HG02884 (cell line): ENCODE measurements at regions not wholly inside any gene's neighbourhood (a gene's known extent, or its start where the extent isn't known, plus 50 kb on each side); places are given as distances from the start of the nearest gene placed in this dataset.
"Not testable (repeated sequence)": the region's sequence is repeated elsewhere in the genome, so short reads cannot be mapped to it uniquely, and the experiment has no call there.

Source experiments
- ATAC-seq: cut with Tn5 transposase; IDR thresholded peaks from one replicate; pipeline ENCODE4 v1.9.1; 2021; ENCODE audit warnings: mild to moderate bottlenecking, moderate library complexity; ENCODE audit not compliant: unreplicated experiment

DNA sequence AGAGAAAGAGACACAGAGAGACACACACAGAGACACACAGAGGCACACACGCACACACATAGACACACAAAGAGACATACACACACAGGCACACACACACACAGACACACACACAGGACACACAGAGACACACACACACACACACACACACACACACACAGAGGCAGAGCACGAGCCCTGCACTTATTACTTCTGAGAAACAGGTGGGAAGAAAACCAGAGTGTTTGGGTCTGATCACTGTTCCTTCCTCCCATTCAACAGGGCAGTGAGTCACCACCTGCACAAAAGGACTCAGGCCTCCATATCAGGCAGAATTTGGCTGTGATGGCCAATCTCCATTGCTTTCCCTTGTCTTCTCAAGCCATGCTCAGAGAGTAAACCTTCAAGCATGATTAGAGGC is 285.0 kb downstream of the ANAPC1 start:
- not testable (repeated sequence) for ATAC-seq

DNA sequence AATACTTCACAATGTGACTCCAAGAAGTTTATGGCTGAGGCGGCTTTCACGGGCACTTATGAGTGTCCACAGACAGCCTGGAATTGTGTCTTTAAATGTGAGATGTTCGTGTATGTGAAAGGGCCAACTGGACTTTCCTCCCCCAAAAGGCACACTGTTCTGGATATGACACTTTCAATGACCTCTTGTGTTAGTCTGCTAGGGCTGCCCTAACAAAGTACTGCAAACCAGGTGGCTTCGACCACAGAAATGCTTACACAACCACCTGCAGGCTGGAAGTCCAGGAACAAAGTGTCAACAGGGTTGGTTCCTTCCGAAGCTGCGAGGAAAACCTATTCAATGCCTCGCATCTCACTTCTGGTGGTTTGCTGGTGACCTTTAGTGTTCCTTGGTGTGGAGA is 281.7 kb downstream of the ANAPC1 start:
- ATAC-seq: not testable (repeated sequence)

DNA sequence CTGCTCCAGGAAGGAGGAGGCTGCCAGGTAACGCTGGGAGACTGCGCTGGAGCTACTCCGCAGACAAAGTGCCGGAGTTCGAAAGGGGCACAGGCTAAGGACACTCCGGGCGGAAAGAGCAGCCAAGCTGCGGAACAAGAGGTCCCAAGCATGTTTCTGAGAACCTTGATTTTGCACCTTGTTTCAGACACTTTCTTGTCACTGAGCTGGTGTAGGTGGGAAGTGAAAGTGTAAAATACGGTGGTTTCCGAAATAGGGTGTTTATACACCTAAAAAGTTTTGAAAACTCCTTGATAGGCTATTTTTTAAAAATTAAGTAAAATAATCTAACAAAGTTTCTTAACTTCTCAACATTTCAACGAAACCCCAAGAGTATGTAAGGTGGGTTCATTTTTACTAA is 278.2 kb downstream of the ANAPC1 start:
- ATAC-seq: not testable (repeated sequence)

DNA sequence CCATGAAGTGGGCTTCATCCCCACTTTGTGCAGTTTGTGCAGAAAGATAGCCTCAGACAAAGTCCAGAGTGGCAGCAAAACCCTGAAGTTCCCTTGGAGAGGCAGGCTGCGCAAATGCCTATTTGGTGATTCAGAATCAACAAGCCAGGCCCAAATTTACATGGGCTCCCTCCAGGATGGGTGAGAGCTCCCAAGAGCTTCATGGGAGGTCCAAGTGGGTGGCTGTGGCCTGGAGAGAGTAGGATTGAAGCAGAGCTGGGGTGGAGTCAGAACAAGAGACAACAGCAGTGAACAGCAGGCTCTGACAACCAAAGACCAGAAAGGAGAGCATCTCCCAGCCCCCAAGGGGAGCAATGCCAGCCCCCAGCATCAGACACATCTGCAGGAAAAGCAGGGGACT is 277.4 kb downstream of the ANAPC1 start:
- not testable (repeated sequence) for ATAC-seq

DNA sequence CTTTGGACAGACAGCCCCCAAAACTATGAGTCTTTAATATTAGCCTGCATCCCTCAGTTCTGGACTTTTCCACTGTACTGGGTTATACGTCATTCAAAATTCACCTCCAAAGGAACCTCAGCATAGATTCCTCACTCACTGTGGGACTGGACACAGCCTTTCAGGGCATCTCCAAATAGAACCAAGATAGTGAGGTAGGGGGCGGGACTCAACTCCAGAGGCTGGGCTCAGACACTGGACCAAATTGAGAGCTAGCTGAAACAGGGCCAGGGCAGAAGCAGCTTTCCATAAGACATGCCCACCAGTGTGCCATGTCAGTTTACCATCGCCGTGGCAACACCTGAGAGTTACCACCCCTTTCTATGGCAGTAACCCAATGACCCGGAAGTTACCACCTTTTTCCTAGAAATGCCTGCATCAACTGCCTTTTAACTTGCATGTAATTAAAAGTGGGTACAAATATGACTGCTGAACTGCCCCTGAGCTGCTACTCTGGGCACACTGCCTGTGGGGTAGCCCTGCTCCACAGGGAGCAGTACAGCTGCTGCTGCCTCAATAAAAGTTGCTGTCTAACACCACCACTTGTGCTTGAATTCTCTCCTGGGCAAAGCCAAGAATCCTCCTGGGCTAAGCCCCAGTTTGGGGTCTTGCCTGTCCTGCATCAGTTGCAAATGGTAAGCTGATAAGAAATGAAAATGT is 274.7 kb downstream of the ANAPC1 start:
- ATAC-seq: not testable (repeated sequence)

DNA sequence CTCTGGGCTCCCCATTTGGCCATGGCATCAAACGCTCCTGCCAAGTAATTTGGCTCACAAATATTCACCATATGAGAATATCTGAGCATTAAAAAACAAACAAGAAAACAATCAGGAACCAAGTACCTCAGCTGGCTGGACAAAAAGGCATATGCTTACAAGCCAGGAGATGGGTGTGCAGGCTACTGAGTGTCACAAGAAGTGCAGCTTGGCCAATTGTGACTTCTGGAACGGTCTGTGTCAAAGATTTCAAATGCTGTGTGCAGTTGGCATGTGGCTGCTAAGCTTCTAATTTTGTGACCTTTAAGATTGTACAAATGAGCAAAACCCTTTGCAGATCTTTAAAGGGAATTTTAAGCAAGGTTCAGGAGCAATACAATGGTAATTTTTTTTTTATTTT is 274.0 kb downstream of the ANAPC1 start:
- not testable (repeated sequence) for ATAC-seq

DNA sequence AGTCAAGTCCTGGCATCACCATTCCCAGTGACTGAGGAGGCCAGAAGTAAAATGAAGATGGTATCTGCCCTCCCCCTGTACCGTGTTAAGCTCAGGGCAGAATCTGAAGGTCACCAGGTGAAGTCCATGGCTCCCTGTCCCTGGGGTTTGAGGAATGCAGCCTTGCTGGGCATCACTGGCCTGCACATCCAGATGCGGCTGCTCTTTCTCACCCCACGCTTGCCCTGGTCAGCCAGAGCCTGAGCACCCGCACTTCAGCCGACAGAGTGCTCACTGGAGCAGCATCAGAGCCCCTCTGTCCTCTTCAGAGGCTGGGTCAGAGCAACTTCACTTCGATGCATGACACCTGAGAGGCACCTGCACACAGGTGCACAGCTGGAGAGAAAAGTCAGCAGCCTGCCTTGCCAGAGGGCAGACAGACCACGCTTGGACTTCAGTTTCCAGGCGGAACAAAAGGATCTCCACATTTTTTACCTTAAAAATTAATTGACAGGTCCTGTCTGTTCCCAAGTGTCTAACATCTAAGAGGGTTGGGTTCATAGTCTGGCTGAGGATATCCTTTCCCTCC is 267.3 kb downstream of the ANAPC1 start:
- ATAC-seq: no peak

DNA sequence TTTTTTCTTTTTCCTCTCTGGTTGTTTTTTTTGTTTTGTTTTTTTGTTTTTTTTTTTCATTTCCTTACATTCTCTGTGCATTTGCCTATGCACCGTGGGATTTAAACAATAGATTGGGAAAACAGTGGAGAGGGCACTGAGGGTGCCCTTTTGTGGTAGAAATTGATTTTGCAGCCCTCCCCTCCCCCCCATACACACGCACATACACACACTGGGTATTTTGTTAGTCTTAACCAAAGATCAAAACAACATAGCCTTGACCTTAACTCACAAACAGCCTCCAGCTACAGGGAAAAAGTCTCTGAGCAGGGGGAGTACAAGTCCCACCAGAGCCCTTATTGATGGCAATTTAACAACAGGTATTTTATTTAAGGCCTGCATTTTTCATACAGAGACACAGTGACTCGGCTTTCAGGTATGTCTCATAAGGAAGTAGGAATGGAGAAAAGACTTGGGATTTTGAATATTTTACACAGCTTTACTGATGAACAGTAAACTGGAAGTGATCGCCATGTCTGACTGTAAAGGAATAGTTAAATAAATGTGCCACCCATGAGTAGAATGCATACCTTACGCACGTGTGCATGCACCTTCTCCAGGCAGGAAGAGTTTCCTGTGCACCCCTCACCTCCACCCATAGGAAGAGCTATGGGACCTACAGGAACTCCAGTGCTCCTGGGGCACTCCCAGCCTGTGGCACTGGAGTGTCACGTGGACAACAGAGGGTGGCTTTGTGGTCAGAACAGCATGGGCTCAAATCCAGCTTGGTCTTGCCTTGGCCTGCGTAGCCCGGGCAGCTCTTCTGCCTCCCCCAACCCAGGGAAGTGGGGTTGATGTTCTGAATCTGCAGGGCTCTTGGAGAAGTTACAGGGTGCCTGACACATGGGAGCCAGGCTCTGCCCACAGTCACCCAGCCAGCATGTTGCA is 266.4 kb downstream of the ANAPC1 start:
- ATAC-seq: no peak

DNA sequence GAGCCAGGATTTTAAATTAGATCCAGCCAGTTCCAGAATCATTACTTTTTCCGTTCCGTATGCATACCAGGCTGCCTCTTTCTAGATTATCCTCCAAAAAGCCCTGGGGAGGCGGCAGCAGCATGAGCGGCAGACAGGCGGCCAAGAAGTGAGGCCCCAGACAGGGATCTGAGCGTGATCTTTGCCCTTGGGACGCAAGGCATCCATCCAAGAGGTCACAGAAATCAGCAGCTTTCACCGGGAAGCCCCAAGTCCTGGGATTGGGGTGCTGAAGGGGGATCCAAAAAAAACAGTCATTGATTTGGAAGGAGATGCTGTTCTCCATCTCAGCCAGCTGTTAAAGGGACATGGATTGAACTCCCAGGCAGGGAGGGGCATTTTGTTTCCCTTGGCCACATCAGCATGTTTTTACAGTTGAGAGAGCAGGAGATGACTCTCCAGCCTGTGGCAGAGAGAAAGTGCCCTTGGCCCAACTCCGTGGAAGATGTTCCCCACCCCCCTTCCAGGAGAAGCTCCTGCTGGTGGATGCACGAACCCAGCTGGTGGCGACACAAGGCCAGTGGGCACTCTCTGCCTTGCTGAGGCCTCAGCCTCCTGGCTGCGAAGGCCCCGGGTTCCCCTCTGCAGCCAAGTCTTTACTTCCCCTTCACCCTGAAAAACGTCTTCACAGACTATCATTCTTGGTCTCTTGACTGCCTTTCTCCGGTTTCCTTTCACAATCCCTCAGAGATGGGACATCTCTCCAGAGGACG is 265.6 kb downstream of the ANAPC1 start:
- ATAC-seq: no peak

DNA sequence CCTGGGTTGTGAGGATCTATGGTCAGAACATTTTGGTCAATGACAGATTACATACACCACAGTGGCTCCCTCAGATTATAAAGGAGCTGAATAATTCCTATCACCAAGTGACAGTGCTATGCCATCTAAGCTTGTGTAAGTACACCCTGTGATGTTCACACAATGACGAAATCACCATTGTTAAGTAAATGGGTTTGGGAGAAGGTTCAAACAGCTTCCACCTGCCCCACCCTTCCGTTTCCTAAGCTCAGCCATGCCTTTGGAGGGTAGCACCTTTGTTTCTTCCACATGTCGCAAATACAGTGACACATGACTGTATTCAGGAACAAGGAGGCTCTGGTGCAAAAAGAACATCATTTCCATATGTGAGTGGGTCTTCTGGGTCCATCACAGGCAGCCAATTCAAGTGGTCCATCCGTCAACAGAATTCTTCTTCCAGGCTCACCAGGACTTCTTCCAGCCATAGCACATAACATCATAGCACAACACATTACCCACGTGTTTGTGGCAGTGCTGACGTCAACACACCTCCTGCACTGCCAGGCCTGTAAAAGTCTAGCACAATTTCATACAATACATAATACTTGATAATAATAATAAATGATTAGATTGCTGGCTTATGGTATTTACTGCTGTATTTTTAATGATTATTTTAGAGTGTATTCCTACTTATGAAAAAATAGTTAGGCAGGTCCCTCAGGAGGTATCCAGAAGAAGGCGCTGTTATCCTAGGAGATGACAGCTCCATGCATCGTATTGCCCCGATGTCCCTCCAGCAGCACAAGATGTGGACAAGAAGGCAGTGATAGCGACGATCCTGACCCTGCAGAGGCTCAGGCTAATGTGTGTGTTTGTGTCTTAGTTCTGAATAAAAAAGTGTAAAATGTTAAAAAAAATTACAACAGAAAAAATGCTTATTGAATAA is 264.8 kb downstream of the ANAPC1 start:
- no peak for ATAC-seq

DNA sequence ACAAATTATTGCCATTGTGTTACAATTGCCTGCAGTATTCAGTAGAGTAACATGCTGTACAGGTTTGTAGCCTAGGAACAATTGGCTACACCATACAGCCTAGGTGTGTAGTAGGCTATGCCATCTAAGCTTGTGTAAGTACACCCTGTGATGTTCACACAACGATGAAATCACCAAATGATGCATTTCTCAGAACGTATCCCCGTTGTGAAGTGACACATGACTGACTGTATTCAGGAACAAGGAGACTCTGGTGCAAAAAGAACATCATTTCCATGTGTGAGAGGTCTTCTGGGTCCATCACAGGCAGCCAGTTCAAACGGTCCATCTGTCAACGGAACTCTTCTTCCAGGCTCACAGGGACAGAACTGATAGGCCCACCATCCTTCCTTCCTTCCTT is 263.7 kb downstream of the ANAPC1 start:
- ATAC-seq: no peak

DNA sequence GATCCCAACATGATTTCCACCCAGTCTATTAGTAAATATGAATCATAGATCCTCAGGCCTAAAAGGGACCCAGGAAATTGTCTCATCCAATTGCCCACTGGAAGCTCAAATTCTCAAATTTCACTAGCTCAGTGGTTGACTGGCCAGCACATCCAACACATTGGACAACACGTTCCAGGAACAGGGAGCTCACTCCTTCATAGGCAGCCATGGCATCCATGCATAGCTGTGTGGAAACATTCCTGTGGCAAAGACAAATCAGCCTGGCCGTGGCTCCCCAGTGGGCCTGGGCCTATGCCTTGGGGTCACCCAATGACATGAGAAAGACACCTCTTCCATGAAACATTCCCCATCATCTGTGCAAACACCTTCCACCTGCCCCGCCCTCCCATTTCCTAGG is 261.1 kb downstream of the ANAPC1 start:
- no peak for ATAC-seq

DNA sequence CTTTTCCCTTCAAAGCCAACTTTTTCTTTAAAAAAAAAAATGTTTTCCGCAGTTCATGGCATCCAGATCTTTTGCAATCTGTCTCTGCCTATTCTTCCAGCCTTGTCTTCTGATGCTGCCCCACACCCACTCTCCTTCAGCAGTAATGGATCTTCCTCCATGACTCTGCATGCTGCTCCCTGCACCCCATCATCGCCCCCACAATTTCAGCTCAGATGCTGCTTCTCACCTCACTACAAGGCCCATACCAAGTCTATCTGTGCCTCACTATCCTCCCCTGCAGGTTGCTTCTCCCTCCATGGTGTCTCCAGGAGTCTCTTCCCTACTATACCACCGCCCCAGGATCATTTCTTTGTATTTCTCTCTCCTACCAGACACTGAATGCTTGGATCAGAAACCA is 260.6 kb downstream of the ANAPC1 start:
- ATAC-seq: no peak

DNA sequence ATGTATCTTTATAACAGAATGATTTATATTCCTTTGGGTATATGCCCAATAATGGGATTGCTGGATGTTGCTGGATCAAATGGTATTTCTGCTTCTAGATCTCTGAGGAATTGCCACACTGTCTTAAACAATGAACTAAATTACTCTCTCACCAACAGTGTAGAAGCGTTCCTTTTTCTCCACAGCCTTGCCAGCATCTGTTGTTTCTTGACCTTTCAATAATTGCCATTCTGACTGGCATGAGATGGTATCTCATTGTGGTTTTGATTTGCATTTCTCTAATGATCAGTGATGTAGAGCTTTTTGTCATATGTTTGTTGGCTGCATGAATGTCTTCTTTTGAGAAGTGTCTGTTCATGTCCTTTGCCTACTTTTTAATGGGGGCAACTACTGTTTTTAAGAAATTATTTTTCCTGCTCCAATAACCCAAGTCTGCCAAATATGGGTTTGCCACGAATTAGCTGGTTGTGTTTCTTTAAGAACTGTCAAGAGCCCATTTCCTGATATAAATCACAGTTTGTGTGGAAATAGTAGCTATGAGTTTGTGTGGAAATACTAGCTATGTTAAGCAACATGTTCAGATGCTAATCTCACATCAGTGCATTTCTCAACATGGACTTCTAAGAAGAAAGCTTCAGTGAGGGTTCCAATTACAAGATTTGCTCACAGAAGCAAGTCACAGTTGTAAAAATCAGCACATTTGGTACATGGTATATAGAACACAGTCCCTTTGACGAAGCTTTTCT is 259.4 kb downstream of the ANAPC1 start:
- ATAC-seq: no peak

DNA sequence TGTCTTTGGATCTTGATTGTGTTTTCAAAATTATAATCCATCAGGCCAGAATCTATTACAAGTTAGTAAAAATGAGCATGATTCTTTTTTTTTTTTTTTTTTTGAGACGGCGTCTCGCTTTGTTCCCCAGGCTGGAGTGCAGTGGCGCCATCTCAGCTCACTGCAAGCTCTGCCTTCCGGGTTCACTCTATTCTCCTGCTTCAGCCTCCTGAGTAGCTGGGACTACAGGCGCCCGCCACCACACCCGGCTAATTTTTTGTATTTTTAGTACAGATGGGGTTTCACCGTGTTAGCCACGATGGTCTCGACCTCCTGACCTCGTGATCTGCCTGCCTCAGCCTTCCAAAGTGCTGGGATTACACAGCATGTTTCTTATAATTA is 258.8 kb downstream of the ANAPC1 start:
- not testable (repeated sequence) for ATAC-seq

DNA sequence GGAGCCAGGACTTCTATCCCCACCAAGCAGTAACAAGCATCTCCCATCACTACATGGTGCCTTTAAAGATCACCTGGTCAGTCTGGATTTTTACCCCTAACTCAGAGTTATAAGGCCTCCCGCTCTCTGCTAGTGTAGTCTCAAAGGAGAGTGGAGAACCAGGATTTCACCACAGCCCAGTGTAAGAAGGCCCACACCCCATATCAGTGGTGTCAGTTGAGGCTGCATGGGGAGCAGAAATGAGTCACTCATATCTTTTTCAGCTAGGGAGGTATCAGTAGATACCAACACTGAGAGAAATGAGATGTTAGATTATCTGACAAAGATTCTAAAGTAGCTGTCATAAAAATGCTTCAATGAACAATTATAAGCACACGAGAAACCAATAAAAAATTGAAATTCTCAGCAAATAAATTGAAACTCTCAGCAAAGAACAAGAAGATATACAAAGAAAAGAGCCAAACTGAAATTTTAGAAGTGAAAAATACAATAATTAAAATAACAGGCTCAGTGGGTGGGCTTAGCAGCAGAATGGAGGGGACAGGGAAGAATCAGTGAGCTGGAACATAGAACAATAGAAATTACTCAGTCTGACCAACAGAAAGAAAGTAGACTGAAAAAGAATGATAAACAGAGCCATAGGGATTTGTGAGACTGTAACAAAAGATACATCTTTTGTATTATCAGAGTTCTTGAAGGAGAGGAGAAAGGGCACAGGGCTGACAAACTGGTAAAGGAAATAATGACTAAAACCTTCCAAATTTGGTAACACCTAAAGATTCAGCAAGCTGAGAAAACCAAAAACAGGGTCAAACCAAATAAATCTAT is 257.7 kb downstream of the ANAPC1 start:
- no peak for ATAC-seq

DNA sequence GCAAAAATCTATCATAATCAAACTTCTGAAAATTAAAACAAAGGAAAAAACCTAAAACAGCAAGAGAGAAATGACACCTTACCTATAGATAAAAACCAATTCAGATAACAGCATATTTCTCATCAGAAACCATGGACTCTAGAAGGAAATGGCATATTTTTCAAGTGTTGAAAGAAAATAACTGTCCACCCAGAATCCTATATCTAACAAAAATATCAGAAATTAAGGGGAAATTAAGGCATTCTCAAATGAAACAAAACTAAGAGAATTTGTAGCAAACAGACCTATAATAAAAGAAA is 257.2 kb downstream of the ANAPC1 start:
- no peak for ATAC-seq

DNA sequence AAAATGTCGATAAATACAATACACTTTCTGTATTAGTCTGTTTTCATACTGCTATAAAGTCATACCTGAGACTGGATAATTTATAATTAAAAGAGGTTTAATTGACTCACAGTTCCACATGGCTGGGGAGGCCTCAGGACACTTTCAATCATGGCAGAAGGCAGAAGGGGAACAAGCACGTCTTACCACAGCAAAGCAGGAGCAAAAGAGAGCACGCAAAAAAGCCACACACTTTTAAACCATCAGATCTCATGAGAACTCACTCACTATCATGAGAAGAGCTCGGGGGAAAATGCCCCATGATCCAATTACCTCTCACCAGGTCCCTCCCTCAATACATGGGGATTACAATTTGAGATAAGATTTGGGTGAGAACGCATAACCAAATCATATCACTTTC is 256.7 kb downstream of the ANAPC1 start:
- ATAC-seq: no peak

DNA sequence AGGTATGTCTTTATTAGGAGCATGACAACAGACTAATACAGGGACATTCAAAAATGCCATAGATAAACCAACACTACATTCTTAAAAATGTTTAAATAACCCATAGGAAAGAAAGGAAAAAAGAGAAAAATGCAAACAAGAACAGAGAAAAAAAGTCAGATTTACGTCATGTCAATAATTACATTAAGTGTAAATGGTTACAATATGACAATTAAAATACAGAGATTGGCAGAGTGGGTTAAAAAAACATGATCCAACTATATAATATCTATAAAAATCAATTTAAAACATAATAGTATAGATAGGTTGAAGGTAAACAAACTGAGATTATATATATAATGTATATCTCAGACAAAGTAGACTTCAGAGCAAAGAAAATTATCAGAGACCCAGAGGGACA is 255.8 kb downstream of the ANAPC1 start:
- ATAC-seq: no peak
